Activated CD8-positive, alpha-beta memory T cell treated with anti-CD3 and anti-CD28 coated beads for 4 hours (primary cell): ENCODE measurements at regions not wholly inside any gene's neighbourhood (a gene's known extent, or its start where the extent isn't known, plus 50 kb on each side); places are given as distances from the start of the nearest gene placed in this dataset.

Source experiments
- DNase-seq, 2 donors: peaks; one replicate each; pipeline ENCODE4 v3.0.0-alpha.2; 2020; ENCODE audit warnings: low read depth in 2 of 2

- no peak for DNase-seq
These were observed 145.9 kb downstream of the CARTPT start for GRCh38 chr5:71864730-71865601.

GRCh38 chr5:71865665-71866320 lies 146.7 kb downstream of the CARTPT start:
- DNase-seq = no peak

GRCh38 chr5:71872311-71872864 lies 153.3 kb downstream of the CARTPT start:
- DNase-seq = no peak

- no peak for DNase-seq
These were observed 154.1 kb downstream of the CARTPT start for GRCh38 chr5:71873191-71873591.

- no peak for DNase-seq
These were observed 155.4 kb downstream of the CARTPT start for GRCh38 chr5:71874521-71874920.

- no peak for DNase-seq
These were observed 158.4 kb downstream of the CARTPT start for GRCh38 chr5:71877511-71877910.

GRCh38 chr5:71880536-71880935 lies 161.5 kb downstream of the CARTPT start:
- no peak for DNase-seq

GRCh38 chr5:71882826-71883741 lies 164.0 kb downstream of the CARTPT start:
- DNase-seq = no peak

- DNase-seq = no peak
These were observed 164.6 kb downstream of the CARTPT start for GRCh38 chr5:71883742-71884103.

GRCh38 chr5:71884926-71885325 lies 165.9 kb downstream of the CARTPT start:
- DNase-seq = no peak

GRCh38 chr5:71886406-71886805 lies 167.3 kb downstream of the CARTPT start:
- no peak for DNase-seq

- DNase-seq = no peak
These were observed 168.6 kb downstream of the CARTPT start for GRCh38 chr5:71887680-71888079.

- no peak for DNase-seq
These were observed 172.3 kb downstream of the CARTPT start for GRCh38 chr5:71891406-71891805.

GRCh38 chr5:71891856-71892255 lies 172.8 kb downstream of the CARTPT start:
- DNase-seq = no peak

- DNase-seq = no peak
These were observed 173.7 kb downstream of the CARTPT start for GRCh38 chr5:71892641-71893365.

GRCh38 chr5:71893451-71893850 lies 174.4 kb downstream of the CARTPT start:
- no peak for DNase-seq

- DNase-seq = no peak
These were observed 175.0 kb downstream of the CARTPT start for GRCh38 chr5:71894091-71894490.

GRCh38 chr5:71895546-71895945 lies 176.5 kb downstream of the CARTPT start:
- no peak for DNase-seq

- DNase-seq = no peak
These were observed 180.8 kb downstream of the CARTPT start for GRCh38 chr5:71899865-71900342.

- DNase-seq = no peak
These were observed 184.7 kb downstream of the CARTPT start for GRCh38 chr5:71903808-71904207.

GRCh38 chr5:71904852-71905251 lies 185.8 kb downstream of the CARTPT start:
- DNase-seq = no peak
